Parathyroid adenoma (tissue), 2 donors: ENCODE measurements at regions not wholly inside any gene's neighbourhood (a gene's known extent, or its start where the extent isn't known, plus 50 kb on each side); places are given as distances from the start of the nearest gene placed in this dataset.
"Not testable (repeated sequence)": the region's sequence is repeated elsewhere in the genome, so short reads cannot be mapped to it uniquely, and the experiment has no call there.

Experiments
- H2AFZ ChIP-seq: fragments of 300-600 bp; sonication (generic); one replicate; pipeline ENCODE4 v1.7.0; 2017; ENCODE audit warnings: antibody characterized with exemption, mild to moderate bottlenecking
- H3K27ac ChIP-seq: fragments of 300-600 bp; sonication (generic); one replicate; pipeline ENCODE4 v1.7.0; 2017
- H3K27me3 ChIP-seq: fragments of 300-600 bp; sonication (generic); one replicate; pipeline ENCODE4 v1.7.0; 2017; ENCODE audit warnings: low read length; ENCODE audit not compliant: control insufficient read depth, insufficient read depth
- H3K36me3 ChIP-seq: fragments of 300-600 bp; sonication (generic); one replicate; pipeline ENCODE4 v1.7.0; 2017; ENCODE audit warnings: low read length; ENCODE audit not compliant: control insufficient read depth, insufficient read depth
- H3K4me1 ChIP-seq: fragments of 300-600 bp; sonication (generic); one replicate; pipeline ENCODE4 v1.7.0; 2017; ENCODE audit warnings: control low read depth
- H3K4me2 ChIP-seq: fragments of 300-600 bp; sonication (generic); one replicate; pipeline ENCODE4 v1.7.0; 2017; ENCODE audit warnings: low read length
- H3K4me3 ChIP-seq: fragments of 300-600 bp; sonication (generic); one replicate; pipeline ENCODE4 v1.7.0; 2017; ENCODE audit warnings: low read depth, low read length
- H3K79me2 ChIP-seq: fragments of 300-600 bp; sonication (generic); one replicate; pipeline ENCODE4 v1.7.0; 2017; ENCODE audit warnings: control low read depth
- H3K9ac ChIP-seq: fragments of 300-600 bp; sonication (generic); one replicate; pipeline ENCODE4 v1.7.0; 2017; ENCODE audit warnings: mild to moderate bottlenecking
- H3K9me3 ChIP-seq: fragments of 300-600 bp; sonication (generic); one replicate; pipeline ENCODE4 v1.7.0; 2017; ENCODE audit warnings: low read length; ENCODE audit not compliant: control insufficient read depth
- CTCF ChIP-seq: fragments of 300-600 bp; sonication (generic); IDR thresholded peaks from one replicate; pipeline ENCODE4 v1.7.0; 2017; ENCODE audit warnings: antibody characterized with exemption, mild to moderate bottlenecking
- donor health status: primary hyperparathyroidism.

GRCh38 chr12:83739607-83740006, 1052.9 kb downstream of the TMTC2 start:
- Histone ChIP-seq H2AFZ (no peak overlapping the region), H3K4me1 (no peaks in the 10 kb centered on the region), H3K27me3 (no peaks in the 10 kb centered on the region), H3K79me2 (no peaks in the 10 kb centered on the region), H3K9ac (no peak overlapping the region), H3K4me2 (no peak overlapping the region), H3K27ac (no peak overlapping the region), H3K9me3 (no peaks in the 10 kb centered on the region), H3K36me3 (no peaks in the 10 kb centered on the region), H3K4me3 (no peak overlapping the region)
- no peak for TF ChIP-seq CTCF

GRCh38 chr12:83710851-83711250, 1024.1 kb downstream of the TMTC2 start:
- Histone ChIP-seq H3K9me3 (no peaks in the 10 kb centered on the region), H3K9ac (no peak overlapping the region), H3K4me1 (no peaks in the 10 kb centered on the region), H3K36me3 (no peaks in the 10 kb centered on the region), H2AFZ (no peak overlapping the region), H3K79me2 (no peaks in the 10 kb centered on the region), H3K27me3 (no peaks in the 10 kb centered on the region), H3K4me3 (no peak overlapping the region), H3K4me2 (no peak overlapping the region), H3K27ac (no peak overlapping the region)
- no peak for TF ChIP-seq CTCF

- H3K36me3 ChIP-seq: no peaks in the 10 kb centered on the region
- H3K4me2 ChIP-seq: no peak overlapping the region
- no peak overlapping the region for H3K4me3 ChIP-seq
- no peaks in the 10 kb centered on the region for H3K4me1 ChIP-seq
- no peak for TF ChIP-seq CTCF
- H3K9me3 ChIP-seq: no peaks in the 10 kb centered on the region
- H2AFZ ChIP-seq: no peak overlapping the region
- H3K9ac ChIP-seq: no peak overlapping the region
- no peaks in the 10 kb centered on the region for H3K79me2 ChIP-seq
- H3K27ac ChIP-seq: no peak overlapping the region
- no peaks in the 10 kb centered on the region for H3K27me3 ChIP-seq
Measured at GRCh38 chr12:83709899-83710298, 1023.2 kb downstream of the TMTC2 start.

- H3K9me3 ChIP-seq: no peaks in the 10 kb centered on the region
- no peak overlapping the region for H2AFZ ChIP-seq
- H3K4me2 ChIP-seq: no peak overlapping the region
- H3K36me3 ChIP-seq: no peaks in the 10 kb centered on the region
- no peak for TF ChIP-seq CTCF
- H3K27ac ChIP-seq: no peak overlapping the region
- H3K27me3 ChIP-seq: no peaks in the 10 kb centered on the region
- H3K4me3 ChIP-seq: no peak overlapping the region
- H3K79me2 ChIP-seq: no peaks in the 10 kb centered on the region
- H3K9ac ChIP-seq: no peak overlapping the region
- H3K4me1 ChIP-seq: no peaks in the 10 kb centered on the region
Measured at GRCh38 chr12:83700838-83701237, 1014.1 kb downstream of the TMTC2 start.

GRCh38 chr12:83696311-83696710, 1009.6 kb downstream of the TMTC2 start:
- H3K79me2 ChIP-seq, H2AFZ ChIP-seq, H3K27ac ChIP-seq, H3K4me2 ChIP-seq, H3K36me3 ChIP-seq, H3K9ac ChIP-seq, H3K4me1 ChIP-seq, H3K4me3 ChIP-seq, H3K27me3 ChIP-seq, H3K9me3 ChIP-seq: not testable (repeated sequence)
